GM18517 (cell line): ENCODE measurements at regions not wholly inside any gene's neighbourhood (a gene's known extent, or its start where the extent isn't known, plus 50 kb on each side); places are given as distances from the start of the nearest gene placed in this dataset.
"Not testable (repeated sequence)": the region's sequence is repeated elsewhere in the genome, so short reads cannot be mapped to it uniquely, and the experiment has no call there.

ENCODE experiments used
- ATAC-seq: cut with Tn5 transposase; IDR thresholded peaks from one replicate; pipeline ENCODE4 v1.9.1; 2021; ENCODE audit warnings: mild to moderate bottlenecking, moderate library complexity; ENCODE audit not compliant: unreplicated experiment

- ATAC-seq, result no peak
Measured at GRCh38 chr5:38149815-38150195, 108.6 kb upstream of the EGFLAM start.

- ATAC-seq, result no peak
Measured at GRCh38 chr5:38148021-38148625, 110.2 kb upstream of the EGFLAM start.

GRCh38 chr5:38143384-38143783 lies 115.0 kb upstream of the EGFLAM start:
- no peak for ATAC-seq

- ATAC-seq, result no peak
Measured at GRCh38 chr5:38141665-38142064, 116.7 kb upstream of the EGFLAM start.

- ATAC-seq, result no peak
Measured at GRCh38 chr5:38138574-38138973, 119.8 kb upstream of the EGFLAM start.

- no peak for ATAC-seq
Measured at GRCh38 chr5:38135486-38136039, 122.8 kb upstream of the EGFLAM start.

- no peak for ATAC-seq
Measured at GRCh38 chr5:38134810-38135209, 123.5 kb upstream of the EGFLAM start.

- not testable (repeated sequence) for ATAC-seq
Measured at GRCh38 chr5:38134294-38134693, 124.1 kb upstream of the EGFLAM start.

GRCh38 chr5:38131686-38132085 lies 126.7 kb upstream of the EGFLAM start:
- no peak for ATAC-seq

- no peak for ATAC-seq
Measured at GRCh38 chr5:38124321-38124720, 134.0 kb upstream of the EGFLAM start.

GRCh38 chr5:38121420-38121819 lies 136.9 kb upstream of the EGFLAM start:
- no peak for ATAC-seq

- ATAC-seq, result no peak
Measured at GRCh38 chr5:38119836-38120235, 138.5 kb upstream of the EGFLAM start.

GRCh38 chr5:38117784-38118479 lies 140.4 kb upstream of the EGFLAM start:
- no peak for ATAC-seq

GRCh38 chr5:38115318-38115827 lies 143.0 kb upstream of the EGFLAM start:
- no peak for ATAC-seq

GRCh38 chr5:38113880-38114279 lies 144.5 kb upstream of the EGFLAM start:
- ATAC-seq, result no peak

GRCh38 chr5:38113456-38113855 lies 144.9 kb upstream of the EGFLAM start:
- no peak for ATAC-seq

- no peak for ATAC-seq
Measured at GRCh38 chr5:38112938-38113337, 145.4 kb upstream of the EGFLAM start.

GRCh38 chr5:38110130-38110529 lies 148.2 kb upstream of the EGFLAM start:
- ATAC-seq, result no peak

- ATAC-seq, result no peak
Measured at GRCh38 chr5:38107096-38107495, 151.3 kb upstream of the EGFLAM start.

GRCh38 chr5:38105801-38106200 lies 152.6 kb upstream of the EGFLAM start:
- ATAC-seq, result no peak

GRCh38 chr5:38105231-38105570 lies 153.2 kb upstream of the EGFLAM start:
- ATAC-seq, result no peak

- ATAC-seq, result no peak
Measured at GRCh38 chr5:38104497-38105230, 153.7 kb upstream of the EGFLAM start.
